ENCODE measurements at regions not wholly inside any gene's neighbourhood (a gene's known extent, or its start where the extent isn't known, plus 50 kb on each side); places are given as distances from the start of the nearest gene placed in this dataset.

DNA sequence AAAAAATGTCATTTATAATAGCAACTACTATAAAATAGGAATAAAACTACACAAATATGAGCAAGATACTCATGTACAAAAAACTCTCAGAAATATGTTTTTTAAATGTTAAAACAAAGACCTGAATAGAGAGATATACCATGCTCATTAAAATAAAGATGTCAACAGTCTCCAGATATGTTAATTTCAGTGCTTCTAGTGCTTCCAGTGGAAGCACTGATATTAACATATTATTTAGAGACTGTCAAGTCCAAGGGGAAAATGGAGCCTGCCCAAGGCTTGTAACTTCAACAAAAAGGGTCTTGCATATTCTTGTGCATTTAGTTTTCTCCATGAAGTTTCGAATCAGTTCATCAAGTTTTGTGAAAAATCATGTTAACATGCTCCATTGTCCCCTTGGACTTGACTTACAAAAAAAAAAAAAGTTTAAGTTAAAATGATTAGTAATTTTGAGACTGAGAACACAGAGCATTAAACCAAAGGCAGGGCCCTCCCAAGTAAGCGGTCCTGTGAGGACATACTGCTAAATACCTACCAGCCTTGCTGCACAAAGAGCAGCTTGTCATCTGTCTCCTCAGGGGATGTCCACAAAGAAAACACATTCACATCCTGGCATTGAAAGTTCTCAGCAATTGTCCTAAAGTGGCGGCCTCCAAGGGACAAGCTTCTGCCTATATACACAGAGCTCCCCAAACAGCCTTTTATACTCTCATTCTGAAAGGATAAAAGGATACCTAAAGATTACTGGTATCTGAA, 501.9 kb upstream of the CHAC2 start:
- no peak for TF ChIP-seq CTCF (IDR thresholded peaks at IDR 0.05; ENCODE audit: insufficient read depth, low read length, poor library complexity, severe bottlenecking)
- no peak for TF ChIP-seq EZH2phosphoT487 (conservative IDR thresholded peaks at IDR 0.05; ENCODE audit: low read length)

Data from SU-DHL-6 (cell line).